Nephron (organoid): ENCODE measurements at regions not wholly inside any gene's neighbourhood (a gene's known extent, or its start where the extent isn't known, plus 50 kb on each side); places are given as distances from the start of the nearest gene placed in this dataset.

Experiments used
- H3K27ac Mint-ChIP-seq, 3 experiments: 2 replicates each; pipeline ENCODE4 v1.8.0; 2020; ENCODE audit warnings: mixed read lengths in 3 of 3, mild to moderate bottlenecking in 2 of 3, moderate library complexity in 1 of 3
- H3K27me3 Mint-ChIP-seq: 2 replicates; pipeline ENCODE4 v1.8.0; 2021; ENCODE audit warnings: low read depth, mild to moderate bottlenecking, moderate library complexity, mixed read lengths
- H3K36me3 Mint-ChIP-seq: 2 replicates; pipeline ENCODE4 v1.8.0; 2020; ENCODE audit warnings: low read depth, mixed read lengths
- H3K4me1 Mint-ChIP-seq: 2 replicates; pipeline ENCODE4 v1.8.0; 2020; ENCODE audit warnings: mixed read lengths
- H3K4me3 Mint-ChIP-seq, 3 experiments: 2 replicates each; pipeline ENCODE4 v1.8.0; 2020; ENCODE audit warnings: mild to moderate bottlenecking in 3 of 3, mixed read lengths in 3 of 3, moderate library complexity in 2 of 3
- H3K9me3 Mint-ChIP-seq: 2 replicates; pipeline ENCODE4 v1.8.0; 2020; ENCODE audit warnings: mixed read lengths
- TF ChIP-seq, protein P1 (sequence below), 3 experiments: fragments of 200-600 bp; sonication (generic); IDR thresholded peaks; one replicate each; pipeline ENCODE4 v1.5.0; 2021; ENCODE audit warnings: antibody characterized with exemption in 3 of 3; ENCODE audit not compliant: unreplicated experiment in 3 of 3

DNA sequence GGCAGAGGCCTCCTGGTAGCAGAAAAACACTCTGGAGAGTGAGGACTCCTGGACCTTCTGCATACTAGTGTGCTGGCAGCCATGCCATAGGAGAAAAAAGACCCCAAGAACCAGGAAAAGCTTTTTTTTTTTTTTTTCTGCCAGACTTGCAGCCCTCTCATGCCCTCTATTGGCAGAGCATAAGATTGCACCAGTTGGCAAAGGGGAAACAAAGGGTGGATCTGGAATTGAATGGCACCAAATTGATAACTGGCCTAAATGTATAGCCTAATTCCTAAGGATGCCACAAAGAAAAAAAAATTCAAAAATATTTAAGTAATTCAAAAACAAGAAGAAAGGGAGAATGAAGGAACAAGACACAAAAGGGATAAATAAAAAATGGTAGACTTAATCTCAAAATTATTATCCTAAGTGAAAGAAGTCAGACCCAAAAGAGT lies 112.5 kb upstream of the GHITM start:
- no peaks in the 10 kb centered on the region for H3K27me3 Mint-ChIP-seq
- TF ChIP-seq, protein P1, sequence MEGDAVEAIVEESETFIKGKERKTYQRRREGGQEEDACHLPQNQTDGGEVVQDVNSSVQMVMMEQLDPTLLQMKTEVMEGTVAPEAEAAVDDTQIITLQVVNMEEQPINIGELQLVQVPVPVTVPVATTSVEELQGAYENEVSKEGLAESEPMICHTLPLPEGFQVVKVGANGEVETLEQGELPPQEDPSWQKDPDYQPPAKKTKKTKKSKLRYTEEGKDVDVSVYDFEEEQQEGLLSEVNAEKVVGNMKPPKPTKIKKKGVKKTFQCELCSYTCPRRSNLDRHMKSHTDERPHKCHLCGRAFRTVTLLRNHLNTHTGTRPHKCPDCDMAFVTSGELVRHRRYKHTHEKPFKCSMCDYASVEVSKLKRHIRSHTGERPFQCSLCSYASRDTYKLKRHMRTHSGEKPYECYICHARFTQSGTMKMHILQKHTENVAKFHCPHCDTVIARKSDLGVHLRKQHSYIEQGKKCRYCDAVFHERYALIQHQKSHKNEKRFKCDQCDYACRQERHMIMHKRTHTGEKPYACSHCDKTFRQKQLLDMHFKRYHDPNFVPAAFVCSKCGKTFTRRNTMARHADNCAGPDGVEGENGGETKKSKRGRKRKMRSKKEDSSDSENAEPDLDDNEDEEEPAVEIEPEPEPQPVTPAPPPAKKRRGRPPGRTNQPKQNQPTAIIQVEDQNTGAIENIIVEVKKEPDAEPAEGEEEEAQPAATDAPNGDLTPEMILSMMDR (IDR thresholded peaks at IDR 0.05; ENCODE audit: unreplicated experiment in 3 of 3) = peak; percentile 47 to 63 (median 47)
- H3K4me1 Mint-ChIP-seq = no peaks in the 10 kb centered on the region
- no peaks in the 10 kb centered on the region for H3K36me3 Mint-ChIP-seq
- H3K4me3 Mint-ChIP-seq = no peak overlapping the region
- H3K9me3 Mint-ChIP-seq = peaks cover 22% of the 10 kb centered on the region
- no peak overlapping the region for H3K27ac Mint-ChIP-seq

DNA sequence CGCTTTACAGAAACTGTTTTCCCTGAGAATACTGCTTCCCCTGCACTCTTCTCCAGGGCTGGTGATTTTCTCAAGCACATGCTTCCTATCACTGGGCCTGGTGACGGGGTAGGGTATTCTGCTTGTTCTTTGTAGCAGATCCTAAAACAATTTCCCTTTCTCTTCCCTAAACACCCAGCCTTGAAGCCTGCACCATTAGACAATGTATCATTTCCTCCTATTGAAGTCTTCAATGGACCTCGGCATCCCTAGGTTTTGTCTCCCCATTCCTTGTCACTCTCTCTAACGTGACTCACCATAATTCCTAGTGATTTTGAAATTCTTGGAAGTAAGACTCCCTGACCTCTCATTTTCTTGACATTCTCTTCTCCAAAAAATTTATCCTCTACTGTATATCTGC lies 109.5 kb upstream of the GHITM start:
- H3K4me1 Mint-ChIP-seq = no peaks in the 10 kb centered on the region

DNA sequence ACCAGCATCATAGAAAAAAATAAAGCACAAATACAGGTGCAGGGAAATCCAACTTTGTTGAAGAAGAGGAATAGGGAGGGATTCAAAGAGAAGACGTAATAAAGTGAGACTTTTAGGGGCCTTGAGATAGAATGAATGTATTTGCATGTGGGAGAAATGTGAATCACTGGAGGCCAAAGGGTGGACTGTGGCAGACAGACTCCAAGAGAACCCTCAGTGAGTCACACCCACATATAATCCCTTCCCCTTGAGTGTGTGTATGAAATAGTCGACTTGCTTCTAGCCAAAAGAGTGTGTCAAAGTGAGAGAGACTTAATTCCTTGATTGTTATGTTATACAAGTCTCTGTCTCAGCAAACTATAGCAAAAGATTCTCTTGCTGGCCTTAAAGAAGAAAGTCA lies 101.3 kb upstream of the GHITM start:
- Mint-ChIP-seq H3K27me3 (no peaks in the 10 kb centered on the region), H3K27ac (no peak overlapping the region), H3K4me1 (no peaks in the 10 kb centered on the region), H3K36me3 (no peaks in the 10 kb centered on the region), H3K4me3 (no peak overlapping the region), H3K9me3 (peaks cover 3% of the 10 kb centered on the region)
- TF ChIP-seq, protein P1 (IDR thresholded peaks at IDR 0.05; ENCODE audit: unreplicated experiment in 3 of 3) = no peak

More for the DNA sequence above, 109.5 kb upstream of the GHITM start:
- Mint-ChIP-seq H3K27me3 (no peaks in the 10 kb centered on the region), H3K36me3 (no peaks in the 10 kb centered on the region), H3K9me3 (no peaks in the 10 kb centered on the region), H3K27ac (no peak overlapping the region), H3K4me3 (no peak overlapping the region)
- TF ChIP-seq, protein P1 (IDR thresholded peaks at IDR 0.05; ENCODE audit: unreplicated experiment in 3 of 3) = no peak

DNA sequence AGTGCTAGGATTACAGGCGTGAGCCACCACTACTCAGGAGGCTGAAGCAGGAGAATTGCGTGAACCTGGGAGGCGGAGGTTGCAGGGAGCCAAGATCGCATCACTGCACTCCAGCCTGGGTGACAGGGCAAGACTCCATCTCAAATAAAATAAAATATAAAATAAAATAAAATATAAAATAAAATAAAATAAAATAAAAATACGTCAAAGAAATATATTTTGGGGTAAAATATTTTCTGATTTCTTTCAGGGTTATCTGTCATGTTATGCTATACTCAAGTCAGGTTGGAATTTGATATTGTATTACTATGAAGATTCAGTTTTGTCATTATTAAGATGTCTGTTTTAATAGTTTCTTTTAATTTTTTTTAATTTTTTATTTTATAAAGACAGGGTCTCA lies 99.4 kb upstream of the GHITM start:
- Mint-ChIP-seq H3K36me3 (no peaks in the 10 kb centered on the region), H3K9me3 (peaks cover 3% of the 10 kb centered on the region), H3K27ac (no peak overlapping the region), H3K4me1 (no peaks in the 10 kb centered on the region), H3K27me3 (peaks cover 3% of the 10 kb centered on the region), H3K4me3 (no peak overlapping the region)
- TF ChIP-seq, protein P1 (IDR thresholded peaks at IDR 0.05; ENCODE audit: unreplicated experiment in 3 of 3) = no peak

DNA sequence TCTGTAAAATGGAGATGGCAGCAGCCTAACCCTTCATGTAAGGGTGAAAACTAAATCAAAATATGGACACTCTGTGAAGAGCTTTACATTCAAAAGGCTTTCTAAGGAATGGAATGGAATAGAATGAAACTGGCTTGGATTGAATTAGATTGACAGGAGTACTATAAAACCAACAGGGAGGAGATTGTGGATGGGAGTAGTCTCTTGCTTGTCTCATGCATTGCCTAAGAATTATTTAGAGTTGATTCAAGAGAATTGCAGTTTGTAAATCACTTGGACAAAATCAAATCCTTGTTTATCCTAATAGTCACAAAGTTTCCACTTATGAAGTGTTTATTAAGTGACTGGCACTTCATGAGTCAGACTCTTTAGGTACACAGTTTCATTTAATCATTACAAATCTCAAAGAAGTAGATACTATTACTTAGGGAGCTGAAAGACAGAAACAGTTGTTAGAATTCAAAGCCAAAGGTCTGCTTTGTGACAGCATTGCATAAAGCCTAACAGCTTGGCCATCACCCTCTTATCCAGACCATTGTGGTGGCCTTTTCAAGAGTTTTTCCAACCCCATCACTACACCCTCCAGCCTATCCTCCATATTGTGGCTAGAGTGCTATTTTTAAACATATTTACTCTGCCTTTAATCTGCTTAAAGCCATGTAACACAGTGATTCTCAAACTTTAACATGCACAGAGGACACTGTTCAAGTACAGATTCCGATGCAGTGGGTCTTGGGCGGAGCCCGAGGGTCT lies 91.9 kb upstream of the GHITM start:
- H3K27ac Mint-ChIP-seq = no peak overlapping the region
- H3K9me3 Mint-ChIP-seq = peaks cover 17% of the 10 kb centered on the region
- H3K4me1 Mint-ChIP-seq = no peaks in the 10 kb centered on the region
- no peaks in the 10 kb centered on the region for H3K36me3 Mint-ChIP-seq
- peaks cover 3% of the 10 kb centered on the region for H3K27me3 Mint-ChIP-seq
- H3K4me3 Mint-ChIP-seq = no peak overlapping the region
- TF ChIP-seq, protein P1 (IDR thresholded peaks at IDR 0.05; ENCODE audit: unreplicated experiment in 3 of 3) = no peak

DNA sequence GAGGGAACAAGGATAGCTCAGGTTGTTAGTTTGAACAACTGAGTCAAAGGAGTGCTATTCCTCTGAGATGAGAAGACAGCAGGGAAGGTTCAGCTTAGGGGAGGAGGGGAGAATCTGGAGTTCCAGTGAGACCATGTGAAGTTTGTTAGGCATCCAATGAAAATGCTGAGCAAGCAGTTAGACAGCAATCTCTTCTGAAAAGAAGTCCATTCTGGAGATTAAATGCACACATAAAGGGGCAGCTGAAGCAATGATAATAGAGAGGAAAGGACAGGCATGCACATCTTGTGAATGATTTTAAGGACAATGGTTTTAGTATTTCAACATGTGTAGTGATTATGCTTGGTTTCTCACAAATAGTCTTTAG lies 89.7 kb upstream of the GHITM start:
- no peaks in the 10 kb centered on the region for H3K36me3 Mint-ChIP-seq
- no peaks in the 10 kb centered on the region for H3K27me3 Mint-ChIP-seq
- no peak overlapping the region for H3K27ac Mint-ChIP-seq
- peaks cover 17% of the 10 kb centered on the region for H3K9me3 Mint-ChIP-seq
- H3K4me3 Mint-ChIP-seq = no peak overlapping the region
- TF ChIP-seq, protein P1 (IDR thresholded peaks at IDR 0.05; ENCODE audit: unreplicated experiment in 3 of 3) = no peak
- no peaks in the 10 kb centered on the region for H3K4me1 Mint-ChIP-seq
